ENCODE measurements at regions not wholly inside any gene's neighbourhood (a gene's known extent, or its start where the extent isn't known, plus 50 kb on each side); places are given as distances from the start of the nearest gene placed in this dataset.

GRCh38 chr3:40841570-40842109, 316.9 kb downstream of the ZNF621 start:
- TF ChIP-seq CTCF (IDR thresholded peaks at IDR 0.05; ENCODE audit: unreplicated experiment in 3 of 3): no peak

GRCh38 chr3:40842714-40843113, 318.0 kb downstream of the ZNF621 start:
- H3K36me3 Mint-ChIP-seq (ENCODE audit: low read depth): no peaks in the 10 kb centered on the region
- no peak overlapping the region for H3K27ac Mint-ChIP-seq
- peaks cover 10% of the 10 kb centered on the region for H3K27me3 Mint-ChIP-seq (ENCODE audit: low read depth)
- TF ChIP-seq CTCF (IDR thresholded peaks at IDR 0.05; ENCODE audit: unreplicated experiment in 3 of 3): no peak
- peaks cover 3% of the 10 kb centered on the region for H3K9me3 Mint-ChIP-seq
- no peak overlapping the region for H3K4me3 Mint-ChIP-seq
- peaks cover 18% of the 10 kb centered on the region for H3K4me1 Mint-ChIP-seq

More at GRCh38 chr3:40841570-40842109, 316.9 kb downstream of the ZNF621 start:
- H3K27me3 Mint-ChIP-seq (ENCODE audit: low read depth): peaks cover 6% of the 10 kb centered on the region
- H3K4me3 Mint-ChIP-seq: no peak overlapping the region
- peaks cover 10% of the 10 kb centered on the region for H3K4me1 Mint-ChIP-seq
- no peaks in the 10 kb centered on the region for H3K36me3 Mint-ChIP-seq (ENCODE audit: low read depth)
- H3K27ac Mint-ChIP-seq: no peak overlapping the region
- H3K9me3 Mint-ChIP-seq: no peaks in the 10 kb centered on the region

GRCh38 chr3:40843208-40843624, 318.5 kb downstream of the ZNF621 start:
- peaks cover 22% of the 10 kb centered on the region for H3K4me1 Mint-ChIP-seq
- H3K4me3 Mint-ChIP-seq: no peak overlapping the region
- TF ChIP-seq CTCF (IDR thresholded peaks at IDR 0.05; ENCODE audit: unreplicated experiment in 3 of 3): no peak
- H3K27me3 Mint-ChIP-seq (ENCODE audit: low read depth): peaks cover 10% of the 10 kb centered on the region
- H3K27ac Mint-ChIP-seq: no peak overlapping the region
- peaks cover 3% of the 10 kb centered on the region for H3K9me3 Mint-ChIP-seq
- H3K36me3 Mint-ChIP-seq (ENCODE audit: low read depth): no peaks in the 10 kb centered on the region

GRCh38 chr3:40843851-40844548, 319.2 kb downstream of the ZNF621 start:
- Mint-ChIP-seq H3K4me1 (peaks cover 28% of the 10 kb centered on the region), H3K9me3 (peaks cover 3% of the 10 kb centered on the region), H3K27me3 (ENCODE audit: low read depth) (peaks cover 10% of the 10 kb centered on the region), H3K36me3 (ENCODE audit: low read depth) (no peaks in the 10 kb centered on the region), H3K4me3 (no peak overlapping the region), H3K27ac (no peak overlapping the region)
- TF ChIP-seq CTCF (IDR thresholded peaks at IDR 0.05; ENCODE audit: unreplicated experiment in 3 of 3): no peak

GRCh38 chr3:40844896-40845295, 320.1 kb downstream of the ZNF621 start:
- H3K27ac Mint-ChIP-seq: no peak overlapping the region
- TF ChIP-seq CTCF (IDR thresholded peaks at IDR 0.05; ENCODE audit: unreplicated experiment in 3 of 3): no peak

GRCh38 chr3:40845447-40845846, 320.7 kb downstream of the ZNF621 start:
- H3K4me1 Mint-ChIP-seq: peaks cover 33% of the 10 kb centered on the region
- TF ChIP-seq CTCF (IDR thresholded peaks at IDR 0.05; ENCODE audit: unreplicated experiment in 3 of 3): no peak
- H3K27ac Mint-ChIP-seq: no peak overlapping the region
- no peak overlapping the region for H3K4me3 Mint-ChIP-seq
- peaks cover 10% of the 10 kb centered on the region for H3K27me3 Mint-ChIP-seq (ENCODE audit: low read depth)
- H3K9me3 Mint-ChIP-seq: peaks cover 3% of the 10 kb centered on the region
- no peaks in the 10 kb centered on the region for H3K36me3 Mint-ChIP-seq (ENCODE audit: low read depth)

More at GRCh38 chr3:40844896-40845295, 320.1 kb downstream of the ZNF621 start:
- no peaks in the 10 kb centered on the region for H3K36me3 Mint-ChIP-seq (ENCODE audit: low read depth)
- no peak overlapping the region for H3K4me3 Mint-ChIP-seq
- peaks cover 3% of the 10 kb centered on the region for H3K9me3 Mint-ChIP-seq
- H3K27me3 Mint-ChIP-seq (ENCODE audit: low read depth): peaks cover 10% of the 10 kb centered on the region
- peaks cover 28% of the 10 kb centered on the region for H3K4me1 Mint-ChIP-seq
